Lower leg skin (tissue), 4 donors: ENCODE measurements at regions not wholly inside any gene's neighbourhood (a gene's known extent, or its start where the extent isn't known, plus 50 kb on each side); places are given as distances from the start of the nearest gene placed in this dataset.

ENCODE experiments used
- DNase-seq, 2 donors: peaks; one replicate each; pipeline ENCODE4 v3.0.0-alpha.2; 2019; ENCODE audit warnings: low spot score in 2 of 2
- H3K4me3 ChIP-seq: fragments of 200-600 bp; sonication (generic); 2 replicates; pipeline ENCODE4 v1.5.1; 2017; ENCODE audit warnings: mild to moderate bottlenecking, low read depth; ENCODE audit not compliant: poor library complexity, severe bottlenecking
- POLR2A ChIP-seq, 2 donors: fragments of 450-650 bp; IDR thresholded peaks; one replicate each; pipeline ENCODE4 v1.6.1; 2016 to 2017; ENCODE audit warnings: antibody characterized with exemption in 2 of 2, mild to moderate bottlenecking in 1 of 2, moderate library complexity in 1 of 2
- WGBS, 2 donors: methylation state at CpG; one replicate each; pipeline ENCODE4 v1.1.5; 2018; 5-methylcytosine and 5-hydroxymethylcytosine counted together
- intact Hi-C: fragments of 100-400 bp; cut with DNase I; formaldehyde crosslinking; loops from one replicate; pipeline ENCODE4 v1.15.0; 2023; ENCODE audit warnings: low total_unique reads
- TF ChIP-seq, protein P1 (sequence below), 3 donors: fragments of 450-650 bp; IDR thresholded peaks; one replicate each; pipeline ENCODE4 v1.5.1; 2016; ENCODE audit warnings: antibody characterized with exemption in 3 of 3, mild to moderate bottlenecking in 3 of 3, moderate library complexity in 2 of 3

DNA sequence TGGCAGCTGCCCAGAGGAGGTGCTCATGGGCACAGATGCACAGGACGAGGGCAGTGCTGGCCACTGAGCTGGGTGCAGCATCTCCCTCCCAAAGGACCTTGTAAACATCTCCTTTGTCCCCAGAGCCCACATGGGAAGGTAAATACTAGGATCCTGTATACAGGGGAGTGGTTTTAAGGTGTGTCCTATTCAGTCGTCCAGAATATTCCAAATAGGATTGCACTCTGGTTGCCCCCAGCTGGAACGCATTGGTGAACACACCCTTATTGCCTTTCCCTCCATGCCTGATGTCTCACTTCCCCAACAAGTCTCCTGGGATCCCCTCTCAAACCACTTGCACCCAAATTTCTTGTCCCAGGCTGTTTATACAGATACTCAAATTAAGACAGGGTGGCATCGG, 152.0 kb upstream of the PCBD1 start:
- intact Hi-C loops, result no loop called here
- TF ChIP-seq, protein P1, sequence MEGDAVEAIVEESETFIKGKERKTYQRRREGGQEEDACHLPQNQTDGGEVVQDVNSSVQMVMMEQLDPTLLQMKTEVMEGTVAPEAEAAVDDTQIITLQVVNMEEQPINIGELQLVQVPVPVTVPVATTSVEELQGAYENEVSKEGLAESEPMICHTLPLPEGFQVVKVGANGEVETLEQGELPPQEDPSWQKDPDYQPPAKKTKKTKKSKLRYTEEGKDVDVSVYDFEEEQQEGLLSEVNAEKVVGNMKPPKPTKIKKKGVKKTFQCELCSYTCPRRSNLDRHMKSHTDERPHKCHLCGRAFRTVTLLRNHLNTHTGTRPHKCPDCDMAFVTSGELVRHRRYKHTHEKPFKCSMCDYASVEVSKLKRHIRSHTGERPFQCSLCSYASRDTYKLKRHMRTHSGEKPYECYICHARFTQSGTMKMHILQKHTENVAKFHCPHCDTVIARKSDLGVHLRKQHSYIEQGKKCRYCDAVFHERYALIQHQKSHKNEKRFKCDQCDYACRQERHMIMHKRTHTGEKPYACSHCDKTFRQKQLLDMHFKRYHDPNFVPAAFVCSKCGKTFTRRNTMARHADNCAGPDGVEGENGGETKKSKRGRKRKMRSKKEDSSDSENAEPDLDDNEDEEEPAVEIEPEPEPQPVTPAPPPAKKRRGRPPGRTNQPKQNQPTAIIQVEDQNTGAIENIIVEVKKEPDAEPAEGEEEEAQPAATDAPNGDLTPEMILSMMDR (IDR thresholded peaks at IDR 0.05), result no peak
- no peak for TF ChIP-seq POLR2A (IDR thresholded peaks at IDR 0.05)
- WGBS, 2 donors, result 45 to 51% methylated on average over 4 of the region's 4 CpGs
- no peak overlapping the region for H3K4me3 ChIP-seq
- DNase-seq, result no peak

DNA sequence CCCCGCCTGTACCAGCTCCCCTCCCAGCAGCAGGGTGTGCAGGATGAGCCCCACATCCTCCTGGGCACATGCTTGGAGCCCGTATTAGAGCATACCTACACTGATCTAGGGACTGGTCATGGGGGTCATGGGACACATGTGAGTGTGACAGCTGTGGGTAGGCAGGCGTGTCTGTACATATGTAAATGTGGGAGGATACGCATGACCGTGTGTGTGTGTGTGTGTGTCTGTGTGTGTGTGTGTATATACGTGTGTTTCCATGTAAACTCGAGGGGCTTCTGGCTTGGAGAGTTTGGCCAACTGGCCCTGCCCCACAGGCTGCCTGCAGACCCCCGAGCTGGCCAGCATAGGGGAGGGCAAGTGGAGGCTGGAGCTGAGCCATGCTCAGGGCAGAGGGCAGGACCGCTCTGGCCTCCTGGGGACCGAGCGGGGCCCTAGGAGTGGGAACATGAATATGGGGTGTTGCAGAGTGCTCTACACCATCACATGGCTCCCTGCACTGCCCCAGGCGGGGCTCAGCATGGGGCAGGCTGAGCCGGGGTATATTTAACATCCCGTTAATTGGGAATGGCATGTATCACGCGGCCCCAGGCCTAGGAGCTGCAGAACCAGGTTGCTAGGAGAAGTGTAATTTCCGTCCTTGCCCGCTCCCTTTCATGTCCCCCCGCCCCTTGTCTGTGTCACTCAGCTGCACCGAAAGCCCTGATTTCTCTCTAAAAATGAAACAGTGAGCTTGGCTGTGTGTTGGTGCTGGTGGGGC, 152.7 kb upstream of the PCBD1 start:
- no peak overlapping the region for H3K4me3 ChIP-seq
- no peak for TF ChIP-seq POLR2A (IDR thresholded peaks at IDR 0.05)
- TF ChIP-seq, protein P1 (IDR thresholded peaks at IDR 0.05), result no peak
- WGBS, 2 donors, result 64 to 66% methylated on average over 20 of the region's 20 CpGs
- intact Hi-C loops, result no loop called here
- DNase-seq, result no peak

DNA sequence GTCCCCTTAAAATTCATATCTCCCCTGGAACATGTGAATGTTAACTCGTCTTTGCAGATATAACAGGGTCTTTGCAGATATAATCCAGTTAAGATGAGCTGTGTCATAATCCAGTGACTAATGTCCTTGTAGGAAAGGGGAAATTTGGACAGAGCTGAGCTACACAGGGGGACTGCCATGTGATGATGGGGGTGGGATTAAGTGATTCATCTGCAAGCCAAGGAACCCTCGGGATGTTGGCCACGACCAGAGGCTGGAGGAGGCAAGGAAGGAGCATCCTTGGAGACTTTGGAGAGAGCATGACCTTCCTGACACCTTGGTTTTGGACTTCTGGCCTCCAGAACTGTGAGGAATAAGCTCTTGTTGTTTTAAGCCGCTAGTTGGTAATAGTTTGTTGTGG, 153.9 kb upstream of the PCBD1 start:
- H3K4me3 ChIP-seq, result no peak overlapping the region
- 54 to 63% methylated on average over 4 of the region's 4 CpGs for WGBS, 2 donors
- no peak for DNase-seq
- no peak for TF ChIP-seq POLR2A (IDR thresholded peaks at IDR 0.05)
- TF ChIP-seq, protein P1 (IDR thresholded peaks at IDR 0.05), result no peak
- intact Hi-C loops, result no loop called here

DNA sequence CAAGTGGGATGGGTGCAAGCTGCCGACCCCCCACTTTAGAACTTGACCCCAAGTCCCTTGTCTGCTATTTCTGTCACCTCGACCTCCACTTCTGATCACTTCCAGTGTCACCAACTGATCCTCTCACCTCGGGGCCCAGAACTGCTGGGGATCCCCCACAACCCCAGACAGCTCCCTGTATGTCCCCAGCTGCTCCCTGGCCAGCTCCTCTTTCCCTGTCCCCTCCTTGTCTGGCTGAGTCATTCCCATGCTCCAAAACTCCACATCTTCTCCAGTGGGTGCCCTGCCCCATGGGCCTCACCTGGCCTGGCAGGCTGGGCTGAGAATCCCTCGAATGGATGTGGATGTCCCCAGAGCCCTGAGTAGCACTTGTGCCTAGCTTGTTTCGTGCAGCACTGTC, 154.3 kb upstream of the PCBD1 start:
- no peak for TF ChIP-seq POLR2A (IDR thresholded peaks at IDR 0.05)
- TF ChIP-seq, protein P1 (IDR thresholded peaks at IDR 0.05), result no peak
- 78 to 82% methylated on average over 5 of the region's 5 CpGs for WGBS, 2 donors
- no peak overlapping the region for H3K4me3 ChIP-seq
- no peak for DNase-seq
- intact Hi-C loops, result no loop called here

DNA sequence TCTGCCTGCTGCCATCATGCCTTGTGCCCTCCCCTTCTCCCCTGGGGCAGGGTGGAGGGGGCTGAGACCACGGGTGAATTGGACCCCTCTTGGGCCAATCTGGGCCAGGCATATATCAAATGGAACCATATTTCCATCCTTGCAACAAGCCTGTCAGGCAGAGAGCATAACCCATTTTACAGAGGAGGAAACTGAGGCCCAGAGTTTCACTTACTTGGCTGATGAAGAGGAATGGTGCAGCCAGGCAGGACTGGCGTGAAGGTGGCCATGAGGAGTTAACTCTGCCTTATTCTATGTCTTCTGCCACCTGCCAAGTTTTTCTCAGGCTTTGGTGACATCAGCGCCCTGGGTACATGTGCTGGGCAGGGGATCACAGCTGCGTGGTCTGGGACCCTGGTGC, 155.5 kb upstream of the PCBD1 start:
- 67 to 78% methylated on average over 4 of the region's 4 CpGs for WGBS, 2 donors

More for the DNA sequence above, 155.5 kb upstream of the PCBD1 start:
- H3K4me3 ChIP-seq, result no peak overlapping the region
- intact Hi-C loops, result no loop called here
- no peak for DNase-seq
- TF ChIP-seq POLR2A (IDR thresholded peaks at IDR 0.05), result no peak
- TF ChIP-seq, protein P1 (IDR thresholded peaks at IDR 0.05), result no peak
